HCT116 (cell line): ENCODE measurements at regions not wholly inside any gene's neighbourhood (a gene's known extent, or its start where the extent isn't known, plus 50 kb on each side); places are given as distances from the start of the nearest gene placed in this dataset.

Source experiments
- ATAC-seq: fragments of 200-7000 bp; cut with Tn5 transposase; 2 replicates; pipeline ENCODE4 v1.9.1; 2020; ENCODE audit warnings: mild to moderate bottlenecking, moderate library complexity
- BruUV-seq: library from RNA; stranded (reverse); fragments of 400-500 nt; replicated peaks from 2 replicates; lab custom pipeline; 2021; lab: Mats Ljungman, UMichigan
- CTCF ChIA-PET: fragments of 300-600 bp; sonication (Branson Sonifier 250); formaldehyde crosslinking; loops from one replicate; lab custom pipeline; 2021; ENCODE audit warnings: antibody characterized with exemption; lab: Charles Lee
- POLR2A ChIA-PET: fragments of 300-600, 350-600 bp; sonication (Branson Sonifier 250); formaldehyde crosslinking; loops from one replicate; lab custom pipeline; 2021; ENCODE audit warnings: antibody characterized with exemption; lab: Charles Lee
- RAD21 ChIA-PET, 2 experiments: fragments of 300-600 bp; sonication (Branson Sonifier 250); formaldehyde crosslinking; loops; one replicate each; lab custom pipeline; 2023; ENCODE audit warnings: low total read pairs in 2 of 2; ENCODE audit not compliant: uncharacterized antibody in 2 of 2, unreplicated experiment in 2 of 2, low non-redundant PET in 1 of 2; lab: Charles Lee
- DNase-seq: peaks from one replicate; pipeline ENCODE4 v3.0.0-alpha.2; 2010; ENCODE audit warnings: low read depth, low spot score
- H2AFZ ChIP-seq: fragments of 200-600 bp; shearing (Covaris generic), sonication (generic); 2 replicates; pipeline ENCODE4 v1.6.1; 2017; ENCODE audit warnings: low read depth, mixed run types, mixed read lengths, antibody characterized with exemption, low read length; ENCODE audit not compliant: poor library complexity, severe bottlenecking
- H3K27ac ChIP-seq: 2 replicates; pipeline ENCODE4 v1.5.1; 2012; ENCODE audit warnings: low read depth, low read length
- H3K27me3 ChIP-seq: fragments of 200-600 bp; sonication (generic); 2 replicates; pipeline ENCODE4 v1.6.1; 2016; ENCODE audit warnings: mixed run types, low read length, mixed read lengths; ENCODE audit not compliant: insufficient read depth
- H3K36me3 ChIP-seq, 2 experiments: fragments of 200-500 bp in 1 of 2; fragments of 200-600 bp in 1 of 2; sonication (Bioruptor generic) in 1 of 2; sonication (generic) in 1 of 2; 2 replicates each; pipeline versions ENCODE4 v1.5.1 to v1.6.1; 2014 to 2016; ENCODE audit warnings: low read length in 2 of 2, inconsistent platforms in 1 of 2, mixed read lengths in 1 of 2, mixed run types in 1 of 2; ENCODE audit not compliant: insufficient read depth in 2 of 2, control insufficient read depth in 1 of 2
- H3K4me1 ChIP-seq, 2 experiments: fragments of 200-600 bp in 1 of 2; sonication (generic) in 1 of 2; 2 replicates each; pipeline versions ENCODE4 v1.5.1 to v1.6.1; 2012 to 2017; ENCODE audit warnings: low read length in 2 of 2, inconsistent platforms in 1 of 2, mild to moderate bottlenecking in 1 of 2, mixed read lengths in 1 of 2, mixed run types in 1 of 2, moderate library complexity in 1 of 2; ENCODE audit not compliant: insufficient read depth in 2 of 2, control insufficient read depth in 1 of 2
- H3K4me2 ChIP-seq: fragments of 200-600 bp; sonication (generic); 2 replicates; pipeline ENCODE4 v1.6.1; 2017; ENCODE audit warnings: mixed run types, low read length, mixed read lengths
- H3K4me3 ChIP-seq, 2 experiments: fragments of 200-600 bp in 1 of 2; sonication (generic) in 1 of 2; replicated peaks in 1 of 2; 2 replicates each; pipeline ENCODE4 v1.5.1; 2011 to 2016; ENCODE audit warnings: low read length in 2 of 2, control low read depth in 1 of 2, low read depth in 1 of 2, mild to moderate bottlenecking in 1 of 2, mixed read lengths in 1 of 2, mixed run types in 1 of 2
- H3K79me2 ChIP-seq: fragments of 200-600 bp; sonication (generic); 2 replicates; pipeline ENCODE4 v1.6.1; 2017; ENCODE audit warnings: mild to moderate bottlenecking, mixed run types, low read length, moderate library complexity, mixed read lengths; ENCODE audit not compliant: insufficient read depth
- H3K9ac ChIP-seq: fragments of 200-600 bp; sonication (generic); 2 replicates; pipeline ENCODE4 v1.6.1; 2016; ENCODE audit warnings: low read length, mixed read lengths
- H3K9me2 ChIP-seq: fragments of 200-600 bp; sonication (generic), shearing (Covaris generic); 2 replicates; pipeline ENCODE4 v1.6.1; 2017; ENCODE audit warnings: mixed run types, mild to moderate bottlenecking, moderate library complexity; ENCODE audit not compliant: insufficient read depth
- H3K9me3 ChIP-seq, 2 experiments: fragments of 200-500 bp in 1 of 2; fragments of 200-600 bp in 1 of 2; sonication (Bioruptor generic) in 1 of 2; sonication (generic) in 1 of 2; 2 replicates each; pipeline ENCODE4 v1.6.1; 2014 to 2017; ENCODE audit warnings: low read length in 2 of 2, mixed read lengths in 2 of 2, inconsistent platforms in 1 of 2, low read depth in 1 of 2, mild to moderate bottlenecking in 1 of 2, mixed run types in 1 of 2, moderate library complexity in 1 of 2; ENCODE audit not compliant: control insufficient read depth in 1 of 2, insufficient read depth in 1 of 2
- H4K20me1 ChIP-seq: fragments of 200-600 bp; sonication (generic), shearing (Covaris generic); 2 replicates; pipeline ENCODE4 v1.6.1; 2017; ENCODE audit warnings: mixed run types, mild to moderate bottlenecking, moderate library complexity; ENCODE audit not compliant: insufficient read depth
- CBX3 ChIP-seq: IDR thresholded peaks from 2 replicates; pipeline ENCODE4 v1.6.1; 2012; ENCODE audit warnings: low read depth
- EGR1 ChIP-seq: IDR thresholded peaks from 2 replicates; pipeline ENCODE4 v1.6.1; 2012; ENCODE audit warnings: low read depth
- ELF1 ChIP-seq: IDR thresholded peaks from 2 replicates; pipeline ENCODE4 v1.6.1; 2012; ENCODE audit warnings: low read depth, borderline replicate concordance
- EZH2 ChIP-seq: fragments of 200-600 bp; sonication (generic); IDR thresholded peaks from 2 replicates; pipeline ENCODE4 v1.6.1; 2017; ENCODE audit warnings: antibody characterized with exemption, mixed run types
- EZH2phosphoT487 ChIP-seq: fragments of 200-600 bp; IDR thresholded peaks from 2 replicates; pipeline ENCODE4 v1.6.1; 2018; ENCODE audit warnings: antibody characterized with exemption, borderline replicate concordance
- JUND ChIP-seq: IDR thresholded peaks from 2 replicates; pipeline ENCODE4 v1.6.1; 2012
- POLR2A ChIP-seq: IDR thresholded peaks from 2 replicates; pipeline ENCODE4 v1.7.0; 2011; ENCODE audit warnings: borderline replicate concordance; ENCODE audit not compliant: insufficient read depth, insufficient read length; ENCODE audit errors: extremely low read depth
- POLR2AphosphoS5 ChIP-seq: IDR thresholded peaks from 2 replicates; pipeline ENCODE4 v1.6.1; 2011; ENCODE audit warnings: mild to moderate bottlenecking, low read depth, low read length, moderate library complexity
- RAD21 ChIP-seq: IDR thresholded peaks from 2 replicates; pipeline ENCODE4 v1.6.1; 2012; ENCODE audit warnings: low read depth, mild to moderate bottlenecking
- SP1 ChIP-seq: IDR thresholded peaks from 2 replicates; pipeline ENCODE4 v1.6.1; 2012; ENCODE audit warnings: low read depth
- SRF ChIP-seq: IDR thresholded peaks from 2 replicates; pipeline ENCODE4 v1.6.1; 2012; ENCODE audit warnings: low read depth
- TCF7L2 ChIP-seq: IDR thresholded peaks from 2 replicates; pipeline ENCODE4 v1.7.0; 2011; ENCODE audit warnings: borderline replicate concordance, inconsistent platforms; ENCODE audit not compliant: insufficient read depth, insufficient read length; ENCODE audit errors: extremely low read depth
- ZBTB33 ChIP-seq: IDR thresholded peaks from 2 replicates; pipeline ENCODE4 v1.6.1; 2011; ENCODE audit warnings: mild to moderate bottlenecking, low read length, moderate library complexity; ENCODE audit not compliant: insufficient replicate concordance; ENCODE audit errors: extremely low read depth
- ZFX ChIP-seq: fragments of 450-650 bp; IDR thresholded peaks from 2 replicates; pipeline ENCODE4 v1.6.1; 2017
- intact Hi-C: fragments of 100-400 bp; cut with micrococcal nuclease; formaldehyde crosslinking; loops from 2 replicates; pipeline ENCODE4 v1.10.0; 2022
- TF ChIP-seq, protein P1 (sequence below), 3 experiments: fragments of 200-600 bp in 1 of 3; sonication (generic) in 1 of 3; IDR thresholded peaks in 2 of 3; conservative IDR thresholded peaks in 1 of 3; 2 replicates each; pipeline ENCODE4 v1.5.1; 2012 to 2017; ENCODE audit warnings: low read depth in 2 of 3, low read length in 2 of 3, antibody characterized with exemption in 1 of 3, borderline replicate concordance in 1 of 3, control low read depth in 1 of 3, mild to moderate bottlenecking in 1 of 3, mixed read lengths in 1 of 3, mixed run types in 1 of 3, moderate library complexity in 1 of 3; ENCODE audit not compliant: insufficient read depth in 1 of 3

DNA sequence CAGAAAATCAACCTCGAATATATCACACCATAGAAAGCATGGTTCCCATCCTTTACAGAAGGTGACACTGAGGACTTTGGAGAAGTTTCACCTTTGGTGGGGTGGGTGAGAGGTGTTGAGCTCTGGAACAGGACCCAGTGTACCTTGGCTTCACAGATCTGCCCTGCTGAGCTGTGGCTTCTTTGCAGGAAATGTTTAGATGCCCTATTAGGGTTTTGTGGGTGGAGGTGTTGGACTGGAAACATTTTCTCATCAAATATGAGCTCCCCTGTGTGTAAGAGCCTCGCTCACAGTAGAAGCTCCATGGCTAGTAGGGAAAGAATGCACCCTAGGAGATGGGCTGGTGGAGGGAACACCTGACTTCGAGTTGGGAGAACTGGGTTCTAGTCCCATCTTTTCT lies 55.6 kb downstream of the RPL37A start:
- ChIA-PET RAD21 (no interaction called here), POLR2A (no interaction called here), CTCF (no interaction called here)
- no TSS peak for BruUV-seq
- Histone ChIP-seq H3K4me1 (peaks cover 4 to 9% of the 10 kb centered on the region in 2 experiments; a peak in 2 of 4 replicates), H4K20me1 (no peaks in the 10 kb centered on the region), H3K79me2 (no peaks in the 10 kb centered on the region), H3K27me3 (no peaks in the 10 kb centered on the region), H3K36me3 (no peaks in the 10 kb centered on the region), H2AFZ (no peak overlapping the region), H3K4me2 (no peak overlapping the region), H3K9ac (no peak overlapping the region), H3K9me2 (no peaks in the 10 kb centered on the region), H3K27ac (no peak overlapping the region), H3K9me3 (no peaks in the 10 kb centered on the region), H3K4me3 (no peak overlapping the region)
- no peak for ATAC-seq
- no peak for TF ChIP-seq RAD21
- no peak for TF ChIP-seq JUND
- TF ChIP-seq ELF1: no peak
- no peak for TF ChIP-seq EZH2
- TF ChIP-seq EGR1: no peak
- intact Hi-C loops: no loop called here
- no peak for DNase-seq

DNA sequence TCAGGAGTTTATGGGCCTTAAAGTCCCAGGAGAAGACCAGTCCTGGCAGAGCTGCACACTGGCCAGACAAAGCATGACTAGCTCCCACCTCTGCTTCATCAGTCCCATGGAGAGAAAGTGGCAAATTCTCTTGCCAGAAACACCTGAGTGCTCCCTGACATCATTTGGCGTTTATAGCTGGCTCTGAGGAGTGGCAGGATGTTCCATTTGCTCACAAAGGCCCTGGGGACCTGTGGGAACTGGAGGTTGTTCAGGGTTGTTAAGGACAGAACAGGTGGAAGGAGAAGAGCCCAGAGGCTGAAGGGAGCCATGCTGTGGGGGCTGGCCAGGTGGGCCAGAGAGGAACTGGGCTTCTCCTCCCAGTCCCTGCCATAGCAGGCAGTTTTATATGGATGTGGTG lies 56.1 kb downstream of the RPL37A start:
- H3K27me3 ChIP-seq: no peaks in the 10 kb centered on the region
- ChIA-PET RAD21 (no interaction called here), POLR2A (no interaction called here), CTCF (no interaction called here)
- no peak overlapping the region for H3K4me2 ChIP-seq
- no peaks in the 10 kb centered on the region for H3K9me2 ChIP-seq
- no peaks in the 10 kb centered on the region for H4K20me1 ChIP-seq
- ATAC-seq (no peak), DNase-seq (no peak)
- intact Hi-C loops: no loop called here
- H3K4me3 ChIP-seq: no peak overlapping the region
- no peak overlapping the region for H3K27ac ChIP-seq
- no peaks in the 10 kb centered on the region for H3K36me3 ChIP-seq
- no peaks in the 10 kb centered on the region for H3K9me3 ChIP-seq
- H3K79me2 ChIP-seq: no peaks in the 10 kb centered on the region
- no peak overlapping the region for H3K9ac ChIP-seq
- TF ChIP-seq SRF (no peak), SP1 (no peak), EZH2phosphoT487 (no peak), ZFX (no peak), ZBTB33 (no peak), RAD21 (no peak), POLR2A (no peak), TCF7L2 (no peak), CBX3 (no peak), POLR2AphosphoS5 (no peak), EZH2 (no peak)
- TF ChIP-seq, protein P1, sequence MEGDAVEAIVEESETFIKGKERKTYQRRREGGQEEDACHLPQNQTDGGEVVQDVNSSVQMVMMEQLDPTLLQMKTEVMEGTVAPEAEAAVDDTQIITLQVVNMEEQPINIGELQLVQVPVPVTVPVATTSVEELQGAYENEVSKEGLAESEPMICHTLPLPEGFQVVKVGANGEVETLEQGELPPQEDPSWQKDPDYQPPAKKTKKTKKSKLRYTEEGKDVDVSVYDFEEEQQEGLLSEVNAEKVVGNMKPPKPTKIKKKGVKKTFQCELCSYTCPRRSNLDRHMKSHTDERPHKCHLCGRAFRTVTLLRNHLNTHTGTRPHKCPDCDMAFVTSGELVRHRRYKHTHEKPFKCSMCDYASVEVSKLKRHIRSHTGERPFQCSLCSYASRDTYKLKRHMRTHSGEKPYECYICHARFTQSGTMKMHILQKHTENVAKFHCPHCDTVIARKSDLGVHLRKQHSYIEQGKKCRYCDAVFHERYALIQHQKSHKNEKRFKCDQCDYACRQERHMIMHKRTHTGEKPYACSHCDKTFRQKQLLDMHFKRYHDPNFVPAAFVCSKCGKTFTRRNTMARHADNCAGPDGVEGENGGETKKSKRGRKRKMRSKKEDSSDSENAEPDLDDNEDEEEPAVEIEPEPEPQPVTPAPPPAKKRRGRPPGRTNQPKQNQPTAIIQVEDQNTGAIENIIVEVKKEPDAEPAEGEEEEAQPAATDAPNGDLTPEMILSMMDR (IDR thresholded peaks at IDR 0.05 in 2 of 3, conservative IDR thresholded peaks at IDR 0.05 in 1 of 3; ENCODE audit: borderline replicate concordance in 1 of 3, insufficient read depth in 1 of 3, low read depth in 2 of 3, low read length in 2 of 3): no peak
- TF ChIP-seq, all 23 proteins: peak for 0
- H2AFZ ChIP-seq: no peak overlapping the region
- BruUV-seq: no TSS peak
- peaks cover 4 to 9% of the 10 kb centered on the region in 2 experiments; a peak in 2 of 4 replicates for H3K4me1 ChIP-seq
